Calu3 (cell line): ENCODE measurements at regions not wholly inside any gene's neighbourhood (a gene's known extent, or its start where the extent isn't known, plus 50 kb on each side); places are given as distances from the start of the nearest gene placed in this dataset.

Source experiments
- BruUV-seq: library from RNA; stranded (reverse); fragments of 400-500 nt; replicated peaks from 2 replicates; lab custom pipeline; 2021; lab: Mats Ljungman, UMichigan
- CTCF ChIA-PET: fragments of 300-600 bp; sonication (Branson Sonifier 250); formaldehyde crosslinking; loops from one replicate; lab custom pipeline; 2022; ENCODE audit warnings: antibody characterized with exemption; lab: Charles Lee
- DNase-seq: peaks from one replicate; pipeline ENCODE4 v3.0.0; 2022
- H3K27ac Mint-ChIP-seq: one replicate; pipeline ENCODE4 v1.8.0; 2022; ENCODE audit warnings: mixed read lengths; ENCODE audit not compliant: unreplicated experiment
- H3K27me3 Mint-ChIP-seq: one replicate; pipeline ENCODE4 v1.8.0; 2022; ENCODE audit warnings: mixed read lengths; ENCODE audit not compliant: unreplicated experiment
- H3K36me3 Mint-ChIP-seq: one replicate; pipeline ENCODE4 v1.8.0; 2022; ENCODE audit warnings: mild to moderate bottlenecking, moderate library complexity, mixed read lengths; ENCODE audit not compliant: insufficient read depth, unreplicated experiment
- H3K4me1 Mint-ChIP-seq: one replicate; pipeline ENCODE4 v1.8.0; 2022; ENCODE audit warnings: mild to moderate bottlenecking, low read depth, mixed read lengths; ENCODE audit not compliant: unreplicated experiment
- H3K4me3 Mint-ChIP-seq: one replicate; pipeline ENCODE4 v1.8.0; 2022; ENCODE audit warnings: mild to moderate bottlenecking, low read depth, moderate library complexity, mixed read lengths; ENCODE audit not compliant: unreplicated experiment
- H3K9me3 Mint-ChIP-seq: one replicate; pipeline ENCODE4 v1.8.0; 2022; ENCODE audit warnings: low read depth, mixed read lengths; ENCODE audit not compliant: unreplicated experiment
- CTCF ChIP-seq: fragments of 200-600 bp; IDR thresholded peaks from one replicate; pipeline ENCODE4 v1.8.0; 2022; ENCODE audit warnings: antibody characterized with exemption; ENCODE audit not compliant: unreplicated experiment
- intact Hi-C: fragments of 100-400 bp; cut with micrococcal nuclease; formaldehyde crosslinking; loops from one replicate; pipeline ENCODE4 v1.10.0; 2022; ENCODE audit not compliant: unreplicated experiment

GRCh38 chr6:103047567-103047966 is 1654.1 kb downstream of the GRIK2 start:
- H3K36me3 Mint-ChIP-seq, result no peaks in the 10 kb centered on the region
- no peaks in the 10 kb centered on the region for H3K4me1 Mint-ChIP-seq
- H3K27me3 Mint-ChIP-seq, result no peaks in the 10 kb centered on the region
- DNase-seq, result no peak
- H3K4me3 Mint-ChIP-seq, result no peak overlapping the region
- H3K9me3 Mint-ChIP-seq, result peaks cover 3% of the 10 kb centered on the region
- intact Hi-C loops, result no loop called here
- no peak overlapping the region for H3K27ac Mint-ChIP-seq
- CTCF ChIA-PET, result no interaction called here
- no TSS peak for BruUV-seq
- TF ChIP-seq CTCF, result no peak

DNA sequence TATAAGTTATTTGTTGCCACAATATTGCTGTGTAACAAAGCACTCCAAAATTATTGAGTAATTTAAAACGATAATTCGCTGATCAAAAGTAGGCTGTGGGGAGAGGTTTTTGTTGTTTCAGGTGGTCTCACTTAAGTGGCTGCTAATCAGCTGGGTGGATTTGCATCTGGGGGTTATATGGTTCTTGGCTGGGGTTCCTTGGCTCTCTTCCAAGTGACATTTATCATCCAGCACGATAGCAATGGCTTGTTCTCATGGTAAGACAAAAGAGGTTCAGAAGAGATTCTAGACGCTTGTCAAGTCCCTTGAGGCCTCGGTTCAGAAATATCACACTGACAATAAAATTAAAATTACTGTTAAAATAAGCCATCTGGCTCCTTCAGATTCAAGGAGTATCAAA is 1648.8 kb downstream of the GRIK2 start:
- Mint-ChIP-seq H3K4me1 (no peaks in the 10 kb centered on the region), H3K4me3 (no peak overlapping the region), H3K9me3 (no peaks in the 10 kb centered on the region), H3K36me3 (no peaks in the 10 kb centered on the region), H3K27ac (no peak overlapping the region), H3K27me3 (no peaks in the 10 kb centered on the region)
- no peak for TF ChIP-seq CTCF
- CTCF ChIA-PET, result no interaction called here
- no TSS peak for BruUV-seq
- no peak for DNase-seq
- intact Hi-C loops, result no loop called here

DNA sequence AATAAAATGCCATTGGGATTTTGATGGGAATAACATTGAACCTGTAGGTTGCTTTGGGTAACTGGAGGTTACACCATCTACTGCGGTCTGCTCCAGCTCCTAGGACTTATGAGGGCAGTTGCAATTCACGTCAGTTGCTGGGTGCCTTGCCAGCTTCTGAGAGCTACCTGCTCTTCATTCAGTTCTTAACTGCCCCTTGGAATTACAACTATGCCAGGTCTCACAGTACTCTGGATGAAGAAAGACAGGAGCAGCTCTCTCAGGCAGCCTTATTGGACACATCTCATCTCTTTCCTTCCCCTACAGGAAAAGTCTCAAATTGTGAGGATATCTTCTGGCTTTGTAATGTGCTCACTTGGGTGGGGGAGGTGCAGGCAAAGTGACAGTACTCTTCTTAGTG is 1643.3 kb downstream of the GRIK2 start:
- no TSS peak for BruUV-seq
- CTCF ChIA-PET, result no interaction called here
- H3K27ac Mint-ChIP-seq, result no peak overlapping the region
- no peaks in the 10 kb centered on the region for H3K27me3 Mint-ChIP-seq
- no peak overlapping the region for H3K4me3 Mint-ChIP-seq
- TF ChIP-seq CTCF, result no peak
- no peak for DNase-seq
- no peaks in the 10 kb centered on the region for H3K36me3 Mint-ChIP-seq
- H3K4me1 Mint-ChIP-seq, result no peaks in the 10 kb centered on the region
- intact Hi-C loops, result no loop called here
- H3K9me3 Mint-ChIP-seq, result no peaks in the 10 kb centered on the region

- intact Hi-C loops, result no loop called here
- Mint-ChIP-seq H3K4me1 (no peaks in the 10 kb centered on the region), H3K4me3 (no peak overlapping the region), H3K36me3 (no peaks in the 10 kb centered on the region), H3K27me3 (no peaks in the 10 kb centered on the region), H3K9me3 (no peaks in the 10 kb centered on the region), H3K27ac (no peak overlapping the region)
- CTCF ChIA-PET, result no interaction called here
- TF ChIP-seq CTCF, result no peak
- no peak for DNase-seq
- no TSS peak for BruUV-seq
These were observed 1633.9 kb downstream of the GRIK2 start for GRCh38 chr6:103027271-103027931.
